Psoas muscle (tissue), 7 donors: ENCODE measurements at regions not wholly inside any gene's neighbourhood (a gene's known extent, or its start where the extent isn't known, plus 50 kb on each side); places are given as distances from the start of the nearest gene placed in this dataset.

Experiments
- ATAC-seq, 4 donors: fragments of 200-7000 bp; cut with Tn5 transposase; one replicate each; pipeline ENCODE4 v1.9.1; 2020; ENCODE audit warnings: moderate library complexity in 3 of 4, mild to moderate bottlenecking in 2 of 4
- DNase-seq, 2 donors: peaks; one replicate each; pipeline ENCODE4 v3.0.0-alpha.2; 2020
- H3K27ac ChIP-seq: fragments of 200-600 bp; one replicate; pipeline ENCODE4 v1.8.0; 2022
- H3K27me3 ChIP-seq, 3 donors: fragments of 200-600 bp in 1 of 3; one replicate each; pipeline versions ENCODE4 v1.6.1 to v1.8.0; 2013 to 2022; ENCODE audit warnings: low read length in 2 of 3, mild to moderate bottlenecking in 2 of 3, moderate library complexity in 1 of 3; ENCODE audit not compliant: insufficient read depth in 3 of 3
- H3K36me3 ChIP-seq, 2 donors: fragments of 200-600 bp in 1 of 2; one replicate each; pipeline versions ENCODE4 v1.6.1 to v1.8.0; 2013 to 2022; ENCODE audit warnings: low read depth in 1 of 2, mild to moderate bottlenecking in 1 of 2, moderate library complexity in 1 of 2; ENCODE audit not compliant: insufficient read depth in 1 of 2
- H3K4me1 ChIP-seq: fragments of 200-600 bp; one replicate; pipeline ENCODE4 v1.8.0; 2022
- H3K4me3 ChIP-seq: fragments of 200-600 bp; one replicate; pipeline ENCODE4 v1.8.0; 2022; ENCODE audit warnings: mild to moderate bottlenecking
- H3K9me3 ChIP-seq: fragments of 200-600 bp; one replicate; pipeline ENCODE4 v1.8.0; 2022
- CTCF ChIP-seq: fragments of 200-600 bp; IDR thresholded peaks from one replicate; pipeline ENCODE4 v1.8.0; 2022; ENCODE audit warnings: antibody characterized with exemption
- WGBS, 3 donors: extraction: QIAGEN DNeasy Blood & Tissue Kit; methylation state at CpG; one replicate each; pipeline versions ENCODE4 v1.1.6 to v1.1.7; 2013; 5-methylcytosine and 5-hydroxymethylcytosine counted together
- intact Hi-C, 2 donors: fragments of 100-400 bp; cut with DNase I; formaldehyde crosslinking; loops; one replicate each; pipeline versions ENCODE4 v1.11.0 to v1.14.2; 2022
- donor health status: healthy with polysubstance abuse.
- donor health status: DM: no; HTN: no; CAD: no; lungs with moderate emphysema.
- donor health status: Bipolar disorder and iron deficiency.
- donor health status: healthy.
- donor health status: DM: yes; HTN: yes; CAD: no.
- donor health status: DM: no; HTN: no; CAD: no.
- donor health status: DM: yes; HTN: yes; CAD: no.

GRCh38 chr18:37964885-37965571, 399.4 kb upstream of the CELF4 start:
- no peaks in the 10 kb centered on the region for H3K4me1 ChIP-seq
- no peak for TF ChIP-seq CTCF
- H3K27ac ChIP-seq, result no peak overlapping the region
- no peaks in the 10 kb centered on the region for H3K36me3 ChIP-seq
- no peak for ATAC-seq
- no peak overlapping the region for H3K4me3 ChIP-seq
- no peak for DNase-seq
- WGBS, 3 donors, result 59 to 64% (median 63%) methylated on average over 2 of the region's 2 CpGs
- H3K27me3 ChIP-seq, result no peaks in the 10 kb centered on the region
- intact Hi-C loops, result no loop called here
- peaks cover 3% of the 10 kb centered on the region for H3K9me3 ChIP-seq

- H3K4me3 ChIP-seq, result no peak overlapping the region
- 68 to 79% (median 74%) methylated on average over 3 of the region's 3 CpGs for WGBS, 3 donors
- no peak for TF ChIP-seq CTCF
- no peak overlapping the region for H3K27ac ChIP-seq
- no peaks in the 10 kb centered on the region for H3K36me3 ChIP-seq
- no peaks in the 10 kb centered on the region for H3K4me1 ChIP-seq
- H3K9me3 ChIP-seq, result peaks cover 3% of the 10 kb centered on the region
- ATAC-seq (no peak), DNase-seq (no peak)
- intact Hi-C loops, result no loop called here
- no peaks in the 10 kb centered on the region for H3K27me3 ChIP-seq
Measured at GRCh38 chr18:37963837-37964236, 398.2 kb upstream of the CELF4 start.

- no peaks in the 10 kb centered on the region for H3K27me3 ChIP-seq
- TF ChIP-seq CTCF, result no peak
- DNase-seq (no peak), ATAC-seq (no peak)
- no peaks in the 10 kb centered on the region for H3K36me3 ChIP-seq
- no peak overlapping the region for H3K4me3 ChIP-seq
- intact Hi-C loops, result no loop called here
- whole genome bisulfite sequencing, 3 donors, result 38 to 48% (median 39%) methylated on average over 9 of the region's 9 CpGs
- no peak overlapping the region for H3K27ac ChIP-seq
- H3K4me1 ChIP-seq, result no peaks in the 10 kb centered on the region
- peaks cover 3% of the 10 kb centered on the region for H3K9me3 ChIP-seq
Measured at GRCh38 chr18:37962316-37962966, 396.8 kb upstream of the CELF4 start.

- Histone ChIP-seq H3K27me3 (no peaks in the 10 kb centered on the region), H3K36me3 (no peaks in the 10 kb centered on the region), H3K4me1 (no peaks in the 10 kb centered on the region), H3K4me3 (no peak overlapping the region), H3K27ac (no peak overlapping the region), H3K9me3 (peaks cover 3% of the 10 kb centered on the region)
- intact Hi-C loops, result no loop called here
- no peak for TF ChIP-seq CTCF
- WGBS, 3 donors, result 40 to 54% (median 51%) methylated on average over 3 of the region's 3 CpGs
- DNase-seq, result no peak
- ATAC-seq, result no peak
Measured at GRCh38 chr18:37958499-37958898, 392.9 kb upstream of the CELF4 start.
